ENCODE measurements at regions not wholly inside any gene's neighbourhood (a gene's known extent, or its start where the extent isn't known, plus 50 kb on each side); places are given as distances from the start of the nearest gene placed in this dataset.

DNA sequence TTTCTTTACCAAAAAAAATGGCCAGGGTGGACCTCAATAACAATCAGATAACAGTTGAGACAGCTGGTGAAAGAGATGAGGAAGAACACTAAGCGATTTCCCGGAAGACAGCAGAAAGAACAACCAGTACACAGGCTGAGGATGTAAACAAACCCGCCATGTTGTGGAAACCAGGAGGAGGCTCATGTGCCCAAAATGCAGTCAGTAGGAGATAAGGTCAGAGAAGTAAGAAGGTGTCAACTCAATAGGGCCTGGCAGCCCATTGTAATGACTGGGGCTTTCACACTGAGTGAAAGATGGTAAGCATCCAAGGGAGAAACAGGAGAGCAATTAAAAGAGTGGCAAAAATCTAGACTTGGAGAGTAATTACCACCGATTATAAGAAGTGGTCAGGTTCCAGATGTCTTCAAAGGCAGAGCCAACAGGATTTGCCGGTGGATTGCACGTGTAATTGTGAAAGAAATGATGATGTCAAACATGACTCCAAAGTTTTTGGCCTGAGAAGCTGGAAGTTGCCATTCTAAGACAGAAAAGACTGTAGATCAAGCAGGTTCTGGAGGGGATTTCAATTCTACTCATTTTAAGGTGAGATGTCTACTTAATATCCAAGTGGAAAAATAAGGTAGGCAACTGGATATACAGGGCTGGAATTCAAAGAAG is 77.7 kb upstream of the CYP1B1 start:
- no peak for ATAC-seq
- 93% methylated on average over 6 of the region's 6 CpGs; no CpG with 5 or more reads in 1 of the 2 donors for WGBS, 2 donors (ENCODE audit: low coverage in 1 of 2)
- no peak for TF ChIP-seq EP300 (IDR thresholded peaks at IDR 0.05)
- no peak for TF ChIP-seq POLR2AphosphoS5 (IDR thresholded peaks at IDR 0.05)
- TF ChIP-seq POLR2A (IDR thresholded peaks at IDR 0.05), result no peak
- TF ChIP-seq, protein P1, sequence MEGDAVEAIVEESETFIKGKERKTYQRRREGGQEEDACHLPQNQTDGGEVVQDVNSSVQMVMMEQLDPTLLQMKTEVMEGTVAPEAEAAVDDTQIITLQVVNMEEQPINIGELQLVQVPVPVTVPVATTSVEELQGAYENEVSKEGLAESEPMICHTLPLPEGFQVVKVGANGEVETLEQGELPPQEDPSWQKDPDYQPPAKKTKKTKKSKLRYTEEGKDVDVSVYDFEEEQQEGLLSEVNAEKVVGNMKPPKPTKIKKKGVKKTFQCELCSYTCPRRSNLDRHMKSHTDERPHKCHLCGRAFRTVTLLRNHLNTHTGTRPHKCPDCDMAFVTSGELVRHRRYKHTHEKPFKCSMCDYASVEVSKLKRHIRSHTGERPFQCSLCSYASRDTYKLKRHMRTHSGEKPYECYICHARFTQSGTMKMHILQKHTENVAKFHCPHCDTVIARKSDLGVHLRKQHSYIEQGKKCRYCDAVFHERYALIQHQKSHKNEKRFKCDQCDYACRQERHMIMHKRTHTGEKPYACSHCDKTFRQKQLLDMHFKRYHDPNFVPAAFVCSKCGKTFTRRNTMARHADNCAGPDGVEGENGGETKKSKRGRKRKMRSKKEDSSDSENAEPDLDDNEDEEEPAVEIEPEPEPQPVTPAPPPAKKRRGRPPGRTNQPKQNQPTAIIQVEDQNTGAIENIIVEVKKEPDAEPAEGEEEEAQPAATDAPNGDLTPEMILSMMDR (IDR thresholded peaks at IDR 0.05), result no peak

DNA sequence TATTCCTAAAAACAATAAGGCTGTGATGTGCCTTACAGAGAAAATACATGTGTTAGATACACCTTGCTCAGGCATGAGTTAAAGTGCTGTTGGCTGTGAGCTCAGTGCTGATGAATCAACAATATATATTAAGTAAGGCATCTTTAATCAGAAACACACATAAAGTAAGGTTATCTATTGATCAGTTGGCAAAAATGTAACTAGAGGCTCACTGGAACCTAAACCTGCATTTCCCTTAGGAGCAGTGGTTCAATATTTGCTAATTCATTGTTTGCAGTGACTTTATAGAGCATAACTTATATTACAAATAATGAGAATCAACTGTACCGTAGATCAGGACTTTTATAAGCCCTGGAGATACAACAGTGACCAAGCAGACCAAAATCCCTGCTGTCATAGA is 77.0 kb upstream of the CYP1B1 start:
- Histone ChIP-seq H3K4me3 (no peak overlapping the region), H3K4me1 (peaks cover 0 to 4% (median 0%) of the 10 kb centered on the region in 3 donors), H3K9me3 (no peaks in the 10 kb centered on the region), H3K27me3 (no peaks in the 10 kb centered on the region), H3K36me3 (no peaks in the 10 kb centered on the region), H3K27ac (no peak overlapping the region)
- no peak for TF ChIP-seq POLR2AphosphoS5 (IDR thresholded peaks at IDR 0.05)
- TF ChIP-seq, protein P1 (IDR thresholded peaks at IDR 0.05), result no peak
- no peak for TF ChIP-seq EP300 (IDR thresholded peaks at IDR 0.05)
- no peak for TF ChIP-seq POLR2A (IDR thresholded peaks at IDR 0.05)
- ATAC-seq, result no peak
- WGBS, 2 donors (ENCODE audit: low coverage in 1 of 2), result 100% methylated on average over 1 of the region's 1 CpG; no CpG with 5 or more reads in 1 of the 2 donors

More for the DNA sequence above, 77.7 kb upstream of the CYP1B1 start:
- Histone ChIP-seq H3K27me3 (no peaks in the 10 kb centered on the region), H3K36me3 (no peaks in the 10 kb centered on the region), H3K9me3 (no peaks in the 10 kb centered on the region), H3K4me1 (peaks cover 0 to 6% (median 0%) of the 10 kb centered on the region in 3 donors), H3K4me3 (no peak overlapping the region), H3K27ac (no peak overlapping the region)

DNA sequence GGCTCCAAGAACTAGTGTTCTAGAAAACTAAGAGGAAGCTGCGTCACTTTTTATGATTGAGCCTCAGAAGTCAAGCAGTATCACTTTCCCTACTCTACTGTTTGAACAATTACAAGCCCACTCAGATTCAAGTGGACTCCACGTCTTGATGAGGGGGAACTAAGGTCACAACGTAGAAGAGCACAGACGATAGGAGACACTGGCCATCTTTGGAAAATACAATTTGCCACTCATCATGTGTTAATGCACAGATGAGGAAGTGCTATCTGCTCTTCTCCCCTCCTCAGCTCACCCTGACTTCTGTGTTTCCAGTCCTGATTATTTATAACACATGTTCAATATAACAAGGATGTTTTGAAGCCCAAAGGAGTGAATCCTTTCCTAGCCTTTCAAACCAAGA is 76.1 kb upstream of the CYP1B1 start:
- Histone ChIP-seq H3K4me3 (no peak overlapping the region), H3K4me1 (peaks cover 0 to 9% (median under 1%) of the 10 kb centered on the region in 3 donors), H3K27ac (no peak overlapping the region), H3K27me3 (no peaks in the 10 kb centered on the region), H3K9me3 (no peaks in the 10 kb centered on the region), H3K36me3 (no peaks in the 10 kb centered on the region)
- ATAC-seq, result no peak
- TF ChIP-seq POLR2A (IDR thresholded peaks at IDR 0.05) (no peak), POLR2AphosphoS5 (IDR thresholded peaks at IDR 0.05) (no peak), EP300 (IDR thresholded peaks at IDR 0.05) (no peak)
- TF ChIP-seq, protein P1 (IDR thresholded peaks at IDR 0.05), result no peak
- 78 to 84% methylated on average over 4 of the region's 4 CpGs for WGBS, 2 donors (ENCODE audit: low coverage in 1 of 2)

DNA sequence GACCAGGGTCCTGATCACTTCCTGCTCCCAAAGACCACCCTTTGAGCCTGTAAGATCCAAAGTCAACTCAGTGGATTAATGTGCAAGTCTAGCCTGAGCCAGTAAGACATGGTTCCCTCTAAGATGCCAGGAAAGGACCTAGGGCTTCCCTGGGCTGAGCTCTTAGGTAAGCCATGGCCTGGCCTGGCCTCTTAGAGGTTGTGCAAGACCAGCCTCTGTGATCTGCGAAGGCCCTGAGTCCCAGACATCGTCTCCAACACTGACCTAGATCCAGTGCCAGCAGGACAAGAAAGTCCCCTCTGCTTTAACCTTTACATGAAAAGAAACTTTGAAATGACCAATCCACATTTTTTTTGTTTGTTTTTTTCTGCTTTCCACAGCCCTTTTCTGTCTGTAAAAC is 73.6 kb upstream of the CYP1B1 start:
- no peaks in the 10 kb centered on the region for H3K9me3 ChIP-seq
- TF ChIP-seq POLR2AphosphoS5 (IDR thresholded peaks at IDR 0.05), result no peak
- TF ChIP-seq, protein P1 (IDR thresholded peaks at IDR 0.05), result no peak
- ATAC-seq, result no peak

DNA sequence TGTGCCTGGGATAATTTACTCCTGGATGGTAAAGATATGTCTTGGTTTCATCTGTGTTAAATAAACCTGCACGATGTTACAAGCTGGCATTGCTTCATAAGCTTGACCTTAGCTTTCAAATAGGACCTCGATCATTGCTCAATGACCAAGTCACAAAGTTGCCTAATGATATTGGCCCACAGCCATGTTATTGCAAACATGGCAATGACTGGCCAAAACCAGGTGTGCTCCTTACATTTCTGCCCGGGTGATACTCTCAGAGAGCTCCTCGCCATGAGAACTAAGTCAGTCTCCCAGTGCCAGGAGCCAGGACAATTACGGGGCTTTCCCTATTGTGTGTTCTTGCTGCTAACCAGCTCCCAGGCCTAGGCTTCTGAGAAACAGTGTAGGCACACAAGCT is 72.5 kb upstream of the CYP1B1 start:
- Histone ChIP-seq H3K27ac (no peak overlapping the region), H3K27me3 (no peaks in the 10 kb centered on the region), H3K4me1 (peaks cover 3 to 19% (median 7%) of the 10 kb centered on the region in 3 donors), H3K4me3 (no peak overlapping the region), H3K9me3 (peaks cover 0 to 7% (median 0%) of the 10 kb centered on the region in 3 donors), H3K36me3 (no peaks in the 10 kb centered on the region)
- WGBS, 2 donors (ENCODE audit: low coverage in 1 of 2), result 69 to 80% methylated on average over 1 to 5 of the region's 5 CpGs
- peak; percentile 97 for TF ChIP-seq POLR2AphosphoS5 (IDR thresholded peaks at IDR 0.05)
- TF ChIP-seq POLR2A (IDR thresholded peaks at IDR 0.05), result no peak
- ATAC-seq, result peak; percentile 34

More for the DNA sequence above, 73.6 kb upstream of the CYP1B1 start:
- Histone ChIP-seq H3K4me3 (no peak overlapping the region), H3K27ac (no peak overlapping the region), H3K36me3 (no peaks in the 10 kb centered on the region), H3K27me3 (no peaks in the 10 kb centered on the region), H3K4me1 (peaks cover 3 to 19% (median 7%) of the 10 kb centered on the region in 3 donors)
- WGBS, 2 donors (ENCODE audit: low coverage in 1 of 2), result 73 to 89% methylated on average over 2 of the region's 2 CpGs

Measured in gastroesophageal sphincter (tissue), 4 donors.